Tibial artery (tissue), 4 donors: ENCODE measurements at regions not wholly inside any gene's neighbourhood (a gene's known extent, or its start where the extent isn't known, plus 50 kb on each side); places are given as distances from the start of the nearest gene placed in this dataset.
"Not testable (repeated sequence)": the region's sequence is repeated elsewhere in the genome, so short reads cannot be mapped to it uniquely, and the experiment has no call there.

Experiments used
- DNase-seq, 2 donors: peaks; one replicate each; pipeline ENCODE4 v3.0.0-alpha.2; 2019
- H3K27ac ChIP-seq, 2 donors: fragments of 200-600 bp; sonication (generic) in 1 of 2; 1 replicate in 1 of 2; 2 replicates in 1 of 2; pipeline ENCODE4 v1.5.1; 2018 to 2019; ENCODE audit warnings: mild to moderate bottlenecking in 1 of 2
- H3K27me3 ChIP-seq, 2 donors: fragments of 200-600 bp; sonication (generic) in 1 of 2; one replicate each; pipeline versions ENCODE4 v1.5.1 to v1.6.0; 2016 to 2019
- H3K36me3 ChIP-seq, 3 donors: fragments of 200-600 bp; sonication (generic) in 2 of 3; one replicate each; pipeline ENCODE4 v1.5.1; 2016 to 2019; ENCODE audit warnings: mild to moderate bottlenecking in 2 of 3
- H3K4me1 ChIP-seq, 4 donors: fragments of 200-600 bp; sonication (generic) in 2 of 4; 1 replicate in 3 of 4; 2 replicates in 1 of 4; pipeline ENCODE4 v1.5.1; 2016 to 2019
- H3K4me3 ChIP-seq, 2 donors: fragments of 200-600 bp; sonication (generic) in 1 of 2; 1 replicate in 1 of 2; 2 replicates in 1 of 2; pipeline ENCODE4 v1.5.1; 2018 to 2019; ENCODE audit warnings: mild to moderate bottlenecking in 2 of 2
- H3K9me3 ChIP-seq, 3 donors: fragments of 200-600 bp; sonication (generic) in 1 of 3; one replicate each; pipeline ENCODE4 v1.5.1; 2016 to 2019
- CTCF ChIP-seq, 2 experiments: fragments of 200-600 bp in 1 of 2; fragments of 450-650 bp in 1 of 2; IDR thresholded peaks; one replicate each; pipeline ENCODE4 v1.5.1; 2017 to 2019; ENCODE audit warnings: antibody characterized with exemption in 2 of 2, mild to moderate bottlenecking in 1 of 2, moderate library complexity in 1 of 2
- intact Hi-C: fragments of 100-400 bp; cut with DNase I; formaldehyde crosslinking; loops from one replicate; pipeline ENCODE4 v1.15.0; 2023; ENCODE audit warnings: low total_unique reads

- Histone ChIP-seq H3K4me1 (peaks cover 0 to 7% (median 0%) of the 10 kb centered on the region in 4 donors), H3K36me3 (no peaks in the 10 kb centered on the region), H3K9me3 (no peaks in the 10 kb centered on the region), H3K27ac (no peak overlapping the region), H3K4me3 (no peak overlapping the region), H3K27me3 (peaks cover 0 to 18% of the 10 kb centered on the region in 2 donors)
- TF ChIP-seq CTCF (IDR thresholded peaks at IDR 0.05) = no peak
- DNase-seq = no peak
- intact Hi-C loops = no loop called here
These were observed 84.7 kb upstream of the KDM7A start for GRCh38 chr7:140261522-140261921.

GRCh38 chr7:140261105-140261486 is 84.3 kb upstream of the KDM7A start:
- no peak for DNase-seq
- Histone ChIP-seq H3K27me3 (peaks cover 0 to 18% of the 10 kb centered on the region in 2 donors), H3K27ac (no peak overlapping the region), H3K9me3 (no peaks in the 10 kb centered on the region), H3K4me3 (no peak overlapping the region), H3K4me1 (peaks cover 0 to 7% (median 0%) of the 10 kb centered on the region in 4 donors), H3K36me3 (no peaks in the 10 kb centered on the region)
- TF ChIP-seq CTCF (IDR thresholded peaks at IDR 0.05) = no peak
- intact Hi-C loops = no loop called here

- DNase-seq = no peak
- Histone ChIP-seq H3K4me1 (peaks cover 0 to 7% (median 0%) of the 10 kb centered on the region in 4 donors), H3K36me3 (no peaks in the 10 kb centered on the region), H3K27ac (no peak overlapping the region), H3K9me3 (no peaks in the 10 kb centered on the region), H3K4me3 (no peak overlapping the region), H3K27me3 (peaks cover 0 to 18% of the 10 kb centered on the region in 2 donors)
- intact Hi-C loops = no loop called here
- no peak for TF ChIP-seq CTCF (IDR thresholded peaks at IDR 0.05)
These were observed 83.7 kb upstream of the KDM7A start for GRCh38 chr7:140260352-140261104.

- DNase-seq, H3K4me1 ChIP-seq, intact Hi-C loops, H3K9me3 ChIP-seq, H3K27ac ChIP-seq, H3K36me3 ChIP-seq, H3K4me3 ChIP-seq: not testable (repeated sequence)
- H3K27me3 ChIP-seq = peaks cover 0 to 18% of the 10 kb centered on the region in 2 donors
These were observed 80.5 kb upstream of the KDM7A start for GRCh38 chr7:140257278-140257677.

GRCh38 chr7:140254976-140255375 is 78.2 kb upstream of the KDM7A start:
- H3K27ac ChIP-seq, H3K4me3 ChIP-seq, intact Hi-C loops, H3K9me3 ChIP-seq, DNase-seq, H3K4me1 ChIP-seq, H3K36me3 ChIP-seq: not testable (repeated sequence)
- H3K27me3 ChIP-seq = peaks cover 0 to 15% of the 10 kb centered on the region in 2 donors

GRCh38 chr7:140249036-140249806 is 72.4 kb upstream of the KDM7A start:
- Histone ChIP-seq H3K27ac (no peak overlapping the region), H3K4me1 (no peaks in the 10 kb centered on the region), H3K36me3 (no peaks in the 10 kb centered on the region), H3K9me3 (no peaks in the 10 kb centered on the region), H3K4me3 (no peak overlapping the region), H3K27me3 (no peaks in the 10 kb centered on the region)
- DNase-seq = no peak
- no peak for TF ChIP-seq CTCF (IDR thresholded peaks at IDR 0.05)
- intact Hi-C loops = no loop called here
